Sigmoid colon (tissue), 4 donors: ENCODE measurements at regions not wholly inside any gene's neighbourhood (a gene's known extent, or its start where the extent isn't known, plus 50 kb on each side); places are given as distances from the start of the nearest gene placed in this dataset.

Source experiments
- CTCF ChIP-seq, 4 experiments: fragments of 450-650 bp in 3 of 4; fragments of 200-600 bp in 1 of 4; IDR thresholded peaks; one replicate each; pipeline ENCODE4 v1.5.1; 2016 to 2019; ENCODE audit warnings: antibody characterized with exemption in 4 of 4, mild to moderate bottlenecking in 3 of 4, moderate library complexity in 2 of 4
- EP300 ChIP-seq, 4 donors: sonication (generic); formaldehyde crosslinking; IDR thresholded peaks; one replicate each; pipeline ENCODE4 v1.6.1; 2017; ENCODE audit warnings: antibody characterized with exemption in 4 of 4
- POLR2A ChIP-seq, 2 donors: fragments of 450-650 bp; IDR thresholded peaks; one replicate each; pipeline ENCODE4 v1.6.1; 2016; ENCODE audit warnings: antibody characterized with exemption in 2 of 2, mild to moderate bottlenecking in 2 of 2, moderate library complexity in 2 of 2
- POLR2AphosphoS5 ChIP-seq, 4 donors: sonication (generic); formaldehyde crosslinking; IDR thresholded peaks; one replicate each; pipeline ENCODE4 v1.6.1; 2017; ENCODE audit warnings: antibody characterized with exemption in 4 of 4

- TF ChIP-seq CTCF (IDR thresholded peaks at IDR 0.05) (no peak), EP300 (IDR thresholded peaks at IDR 0.05) (no peak), POLR2AphosphoS5 (IDR thresholded peaks at IDR 0.05) (no peak), POLR2A (IDR thresholded peaks at IDR 0.05) (no peak)
Measured at GRCh38 chr18:22572341-22572740, 154.6 kb upstream of the CTAGE1 start.
